ENCODE measurements at regions not wholly inside any gene's neighbourhood (a gene's known extent, or its start where the extent isn't known, plus 50 kb on each side); places are given as distances from the start of the nearest gene placed in this dataset.
"Not testable (repeated sequence)": the region's sequence is repeated elsewhere in the genome, so short reads cannot be mapped to it uniquely, and the experiment has no call there.

DNA sequence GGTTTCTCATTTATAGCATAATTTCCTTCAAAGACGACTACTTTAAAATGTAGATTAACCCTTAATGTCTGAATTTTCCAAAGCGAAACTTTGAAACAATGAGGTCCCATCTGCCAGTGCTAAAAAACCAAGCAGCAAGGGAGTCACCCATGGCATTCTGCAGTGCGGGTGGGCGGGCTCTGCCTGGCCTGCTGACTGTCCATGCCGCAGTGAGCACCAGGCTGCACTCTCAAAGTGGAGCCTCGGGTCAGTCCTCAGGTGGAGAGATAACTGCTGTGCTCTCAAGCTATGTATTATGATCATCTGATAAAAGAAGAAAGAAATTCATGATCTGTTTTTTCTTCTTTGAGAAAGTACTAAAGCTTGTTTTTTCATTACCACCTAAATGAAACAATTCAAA, 581.6 kb downstream of the CETN3 start:
- DNase-seq, result no peak

DNA sequence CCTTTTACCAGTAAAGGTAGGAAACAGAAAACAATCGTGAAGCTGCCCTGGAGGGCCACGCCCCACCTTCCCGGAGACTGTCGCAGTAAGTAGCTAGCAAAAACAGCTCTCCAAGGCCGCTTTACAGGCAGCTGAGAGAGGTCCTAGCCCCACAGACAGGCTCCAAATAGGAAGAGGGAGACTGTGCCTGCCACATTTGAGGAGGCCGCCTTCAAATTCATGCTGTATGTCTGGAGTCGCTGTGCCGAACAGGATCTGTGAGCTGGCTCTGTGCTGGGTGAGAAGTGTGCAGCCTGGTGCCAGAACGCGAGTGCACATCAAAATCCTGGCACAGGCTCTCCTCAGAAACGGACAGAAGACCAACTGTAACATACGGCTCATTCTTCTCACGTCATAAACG, 582.2 kb downstream of the CETN3 start:
- no peak for DNase-seq

DNA sequence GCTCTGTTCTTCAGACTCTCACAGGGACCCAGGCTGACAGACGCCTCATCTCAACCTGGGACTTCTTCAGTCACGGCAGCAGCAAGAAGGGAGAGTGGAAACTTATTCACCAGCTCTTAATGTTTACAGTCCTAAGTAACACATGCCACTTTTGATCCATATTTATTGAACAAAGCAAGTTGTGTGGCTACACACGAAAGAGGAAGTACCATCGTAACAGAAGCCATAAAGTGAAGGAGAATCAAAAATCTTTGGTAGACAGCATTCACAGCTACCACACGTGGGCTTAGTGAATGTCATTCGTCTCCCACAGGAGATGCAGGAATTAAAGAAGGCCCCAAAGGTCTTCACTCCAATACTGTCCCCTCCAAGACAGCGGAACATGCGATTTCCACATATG, 582.6 kb downstream of the CETN3 start:
- no peak for DNase-seq

DNA sequence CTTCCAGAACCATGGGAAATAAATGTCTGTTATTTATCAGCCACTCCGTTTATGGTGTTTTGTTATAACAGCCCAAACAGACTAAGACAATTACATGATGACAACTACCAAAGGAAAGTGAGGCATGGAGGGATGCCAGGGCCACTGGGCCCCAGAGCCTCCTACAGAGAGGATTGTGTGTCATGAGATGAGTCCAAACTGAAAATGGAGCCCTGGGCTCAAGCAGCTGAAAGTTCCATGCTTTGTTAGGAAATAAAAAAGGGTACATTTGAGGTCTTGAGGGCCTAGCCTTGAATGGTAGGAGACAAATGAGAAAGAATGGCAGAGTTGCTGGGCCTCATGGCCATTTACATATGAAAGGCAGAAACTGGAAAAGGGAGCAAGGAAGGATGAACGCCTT, 586.5 kb downstream of the CETN3 start:
- DNase-seq, result no peak

DNA sequence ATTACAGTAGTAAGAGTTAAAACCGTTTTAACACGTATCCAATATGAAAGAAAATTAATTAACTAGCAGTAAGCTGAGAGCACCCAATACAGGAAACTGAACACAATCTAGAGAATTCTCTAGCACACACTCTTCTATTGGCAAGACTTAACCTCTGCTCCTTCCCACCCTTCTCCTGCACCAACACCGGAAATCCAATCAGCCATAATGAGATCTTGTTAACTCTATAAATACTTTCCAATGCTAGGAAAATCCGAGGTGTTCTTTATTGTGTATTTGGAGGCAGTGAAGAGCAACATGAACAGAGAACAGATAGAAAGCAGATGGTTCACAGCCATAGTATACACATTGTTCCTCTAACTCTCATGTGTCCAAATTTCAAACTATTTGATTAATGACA, 591.7 kb downstream of the CETN3 start:
- DNase-seq, result no peak

DNA sequence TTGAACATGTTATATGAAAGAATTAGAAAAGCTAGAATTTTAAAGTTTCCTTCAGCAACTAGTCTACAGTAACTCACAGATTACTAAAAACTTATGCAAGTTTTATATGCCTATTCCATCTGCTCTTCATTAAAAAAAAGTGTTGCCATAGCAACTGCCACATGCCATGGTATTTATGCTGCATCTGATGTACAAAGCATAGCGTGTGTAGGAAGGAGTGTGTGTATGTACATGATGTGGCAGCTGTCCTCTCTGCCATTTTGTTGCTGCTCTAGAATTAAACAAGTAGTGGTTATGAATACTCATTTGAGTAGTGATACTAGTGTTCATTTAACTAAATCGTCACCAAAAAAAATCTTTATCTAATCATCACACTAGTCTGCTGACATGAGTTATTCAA, 593.5 kb downstream of the CETN3 start:
- no peak for DNase-seq

DNA sequence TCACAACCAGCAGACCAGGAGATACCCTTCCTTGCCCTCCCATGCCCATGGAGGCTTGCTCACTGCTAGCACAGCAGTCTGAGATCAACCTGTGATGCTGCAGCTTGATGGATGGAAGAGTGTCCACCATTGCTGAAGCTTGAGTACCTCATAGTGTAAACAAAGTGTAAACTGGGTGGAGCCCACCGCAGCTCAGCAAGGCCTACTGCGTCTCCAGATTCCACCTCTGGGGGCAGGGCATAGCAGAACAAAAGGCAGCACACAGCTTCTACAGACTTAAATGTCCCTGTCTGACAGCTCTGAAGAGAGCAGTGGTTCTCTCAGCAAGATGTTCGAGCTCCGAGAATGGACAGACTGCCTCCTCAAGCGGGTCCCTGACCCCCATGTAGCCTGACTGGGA, 608.8 kb downstream of the CETN3 start:
- DNase-seq, result not testable (repeated sequence)

DNA sequence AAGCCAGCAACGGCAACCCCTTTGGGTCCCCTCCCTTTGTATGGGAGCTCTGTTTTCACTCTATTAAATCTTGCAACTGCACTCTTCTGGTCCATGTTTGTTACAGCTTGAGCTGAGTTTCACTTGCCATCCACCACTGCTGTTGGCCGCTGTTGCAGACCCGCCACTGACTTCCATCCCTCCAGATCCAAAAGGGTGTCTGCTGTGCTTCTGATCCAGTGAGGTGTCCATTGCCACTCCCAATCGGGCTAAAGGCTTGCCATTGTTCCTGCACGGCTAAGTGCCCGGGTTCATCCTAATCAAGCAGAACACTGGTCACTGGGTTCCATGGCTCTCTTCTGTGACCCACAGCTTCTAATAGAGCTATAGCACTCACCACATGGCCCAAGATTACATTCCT, 615.1 kb downstream of the CETN3 start:
- DNase-seq, result not testable (repeated sequence)

DNA sequence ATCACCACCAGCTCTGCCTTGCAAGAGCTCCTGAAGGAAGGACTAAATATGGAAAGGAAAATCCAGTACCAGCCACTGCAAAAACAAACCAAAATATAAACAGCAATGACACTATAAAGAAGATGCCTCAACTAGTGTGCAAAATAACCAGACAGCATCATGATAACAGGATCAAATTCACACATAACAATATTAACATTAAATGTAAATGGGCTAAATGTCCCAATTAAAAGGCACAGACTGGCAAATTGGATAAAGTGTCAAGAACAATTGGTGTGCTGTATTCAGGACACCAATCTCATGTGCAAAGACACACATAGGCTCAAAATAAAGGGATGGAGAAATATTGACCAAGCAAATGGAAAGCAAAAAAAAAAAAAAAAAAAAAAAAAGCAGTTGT, 629.8 kb downstream of the CETN3 start:
- not testable (repeated sequence) for DNase-seq

DNA sequence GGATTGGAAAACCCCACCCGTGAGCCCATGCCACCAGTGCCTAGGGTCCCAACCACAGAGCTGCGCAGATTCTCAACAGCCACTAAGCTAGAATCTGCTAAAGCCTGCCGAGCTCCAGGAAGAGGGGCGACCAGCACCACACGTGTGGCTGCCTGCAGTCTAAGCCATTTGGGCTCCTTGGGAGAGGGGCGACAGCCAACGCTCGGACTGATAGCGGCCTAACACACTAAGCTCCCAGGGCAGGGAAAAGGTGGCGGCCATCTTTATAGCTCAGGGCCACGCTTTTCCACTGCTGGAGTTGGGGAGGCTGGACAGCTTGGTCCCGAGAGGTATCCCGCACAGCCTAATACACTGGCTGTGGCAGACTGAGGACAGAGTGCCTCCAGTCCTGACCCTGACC, 631.8 kb downstream of the CETN3 start:
- DNase-seq, result no peak

DNA sequence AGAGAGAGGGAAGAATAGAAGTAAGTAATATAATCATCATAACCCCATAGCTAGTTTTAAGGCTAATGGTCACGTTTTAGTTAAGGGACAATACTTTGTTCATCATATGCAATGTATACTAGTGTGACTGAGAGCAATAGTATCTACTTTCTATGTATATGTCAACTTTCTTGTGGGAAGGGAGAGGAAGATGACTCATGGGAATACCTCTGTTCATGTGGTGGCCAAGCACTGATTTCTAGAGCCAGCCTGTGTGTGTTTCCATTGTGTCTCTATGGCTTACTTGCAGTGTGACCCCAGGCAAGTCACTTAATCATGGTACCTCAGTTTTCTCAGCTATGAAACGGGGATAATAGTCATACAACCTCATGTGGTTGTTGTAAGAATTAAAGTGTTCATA, 639.6 kb downstream of the CETN3 start:
- DNase-seq, result no peak

DNA sequence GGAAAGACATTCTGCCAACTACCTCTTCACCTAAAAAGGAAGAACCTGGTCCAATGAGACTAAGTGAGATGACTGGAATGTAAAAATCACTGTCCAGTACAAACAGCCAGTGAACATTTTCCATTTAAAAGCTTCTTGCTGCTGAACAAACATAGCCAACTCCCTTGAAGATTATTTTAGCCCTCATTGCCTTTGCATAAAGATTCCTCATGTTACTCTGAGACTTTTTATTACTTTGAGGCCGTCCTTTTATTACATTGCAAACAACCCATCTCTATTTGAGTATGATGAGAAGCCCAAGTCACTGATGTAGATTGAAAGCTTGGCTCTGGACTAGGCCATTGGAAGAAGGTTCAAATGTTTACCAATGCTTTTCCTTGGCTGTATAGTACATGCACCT, 649.8 kb downstream of the CETN3 start:
- no peak for DNase-seq

DNA sequence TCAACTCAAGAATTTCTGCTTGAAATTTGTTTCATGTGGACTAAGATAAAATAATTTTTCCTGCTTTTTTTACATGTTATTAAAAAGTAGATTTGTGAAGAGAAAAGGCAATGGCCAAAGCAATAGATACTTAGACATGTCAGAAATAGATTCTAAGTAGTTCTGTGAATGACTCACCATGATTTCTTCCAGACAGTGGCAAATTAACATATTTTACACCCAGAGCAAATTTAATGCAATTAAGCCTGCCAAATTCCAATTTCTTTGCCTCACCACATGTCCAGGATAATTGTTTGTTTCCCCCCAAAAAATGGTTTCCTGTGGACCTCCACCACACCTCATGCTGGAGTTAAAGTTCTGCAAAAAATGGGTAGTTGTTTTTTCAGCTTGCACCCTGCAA, 651.4 kb downstream of the CETN3 start:
- DNase-seq, result no peak

DNA sequence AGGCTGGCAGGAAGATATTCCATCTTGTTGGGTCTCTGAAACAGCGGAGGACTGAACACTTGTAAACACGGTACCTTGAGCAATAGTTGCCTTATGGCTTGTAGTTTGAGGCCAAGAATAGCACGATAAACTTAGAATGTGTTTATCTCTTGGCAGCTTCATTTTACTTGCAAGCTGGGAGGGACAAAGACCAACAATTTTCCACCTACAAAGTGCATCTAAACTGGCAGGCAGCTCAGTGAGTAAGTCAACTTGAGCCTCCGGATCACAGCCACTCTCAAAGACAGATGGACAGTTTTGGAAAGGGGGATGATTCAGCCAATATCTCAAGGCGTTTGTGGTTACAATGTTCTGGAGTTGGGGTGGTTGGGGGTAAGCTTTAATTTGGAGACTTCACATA, 652.6 kb downstream of the CETN3 start:
- DNase-seq, result no peak

DNA sequence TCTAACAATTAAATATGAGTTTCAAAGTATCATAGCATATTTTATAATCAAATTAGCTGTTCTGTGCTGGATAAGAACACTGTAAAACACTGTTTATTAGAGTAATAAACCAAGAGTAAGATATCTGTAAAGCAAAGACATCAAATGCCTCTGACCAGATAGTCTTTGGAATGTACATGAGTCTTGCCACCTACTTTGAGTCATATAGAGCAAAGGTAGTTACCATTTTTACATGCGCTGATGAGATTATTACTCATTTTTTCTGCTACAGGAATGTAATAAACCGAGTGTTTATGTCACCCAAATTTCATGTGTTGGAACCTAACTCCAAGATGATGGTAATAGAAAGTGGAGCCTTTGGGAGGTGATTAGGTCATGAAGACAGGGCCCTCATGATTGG, 654.5 kb downstream of the CETN3 start:
- DNase-seq, result no peak

DNA sequence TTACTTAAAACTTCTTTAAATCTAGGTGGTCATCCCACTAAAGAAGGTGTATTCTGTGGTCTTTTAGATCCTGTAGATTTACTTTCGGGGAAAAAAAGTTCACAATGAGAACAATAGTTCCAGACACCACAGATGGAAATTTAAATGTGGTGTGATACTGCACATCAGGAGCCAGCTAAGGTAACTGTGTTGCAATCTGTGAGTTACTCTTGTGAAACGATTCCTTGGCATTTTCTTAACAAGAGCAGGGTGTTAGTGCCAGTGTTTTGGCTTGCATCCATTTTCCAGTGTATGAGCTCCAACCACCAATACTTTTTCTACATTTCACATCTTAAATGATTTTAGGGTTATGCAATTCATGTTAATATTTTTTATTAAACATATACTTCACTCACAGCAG, 674.5 kb downstream of the CETN3 start:
- DNase-seq, result no peak

DNA sequence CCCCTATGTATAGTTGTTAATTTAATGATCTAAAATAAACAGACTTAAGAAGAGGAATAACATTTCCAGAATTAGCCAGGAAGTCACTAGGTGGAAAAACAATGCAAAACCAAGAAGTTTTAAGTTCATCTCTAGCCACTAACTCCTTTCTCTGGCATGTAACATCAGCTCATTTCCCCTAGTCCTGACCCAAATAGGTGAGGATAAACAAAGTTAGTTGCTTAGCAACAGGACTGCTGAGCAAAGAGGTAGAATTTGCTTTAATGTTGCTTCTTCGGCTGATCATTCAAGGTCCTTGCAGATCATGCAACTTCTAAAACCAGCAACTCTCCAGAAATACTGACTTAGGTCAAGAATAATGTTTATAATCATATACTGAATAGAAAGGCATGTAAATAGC, 675.8 kb downstream of the CETN3 start:
- DNase-seq, result no peak

DNA sequence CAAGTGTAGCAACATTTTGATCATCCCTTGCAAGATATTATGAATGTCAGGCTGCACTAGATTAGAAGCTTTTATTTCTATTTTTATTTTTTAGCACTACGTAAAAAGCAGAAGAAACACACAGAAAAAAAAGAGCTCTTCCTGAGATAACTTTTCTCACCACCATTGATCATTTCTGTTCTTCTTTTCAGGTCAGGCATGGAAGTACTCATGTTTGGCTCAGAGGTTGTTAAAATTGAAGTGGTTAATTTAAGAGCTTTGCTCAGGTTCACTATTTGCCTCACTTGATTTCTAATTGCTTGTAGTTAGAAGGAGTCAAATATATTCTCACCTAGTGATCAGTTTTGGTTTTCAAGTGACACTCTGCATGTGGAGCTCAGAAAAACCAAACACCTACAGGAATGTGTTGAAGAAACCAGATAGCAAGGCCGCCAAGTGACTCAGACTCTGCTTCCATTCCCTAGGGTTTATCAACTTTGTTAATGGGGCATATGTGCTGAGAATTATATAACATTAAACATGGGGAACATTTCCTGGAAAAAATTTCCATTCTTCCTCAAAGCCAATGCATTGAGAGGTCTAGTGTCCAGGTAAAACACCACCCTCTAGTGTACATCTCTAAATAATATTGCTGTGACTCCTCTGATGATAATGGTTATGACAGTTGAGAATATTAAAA, 679.8 kb downstream of the CETN3 start:
- DNase-seq, result no peak

DNA sequence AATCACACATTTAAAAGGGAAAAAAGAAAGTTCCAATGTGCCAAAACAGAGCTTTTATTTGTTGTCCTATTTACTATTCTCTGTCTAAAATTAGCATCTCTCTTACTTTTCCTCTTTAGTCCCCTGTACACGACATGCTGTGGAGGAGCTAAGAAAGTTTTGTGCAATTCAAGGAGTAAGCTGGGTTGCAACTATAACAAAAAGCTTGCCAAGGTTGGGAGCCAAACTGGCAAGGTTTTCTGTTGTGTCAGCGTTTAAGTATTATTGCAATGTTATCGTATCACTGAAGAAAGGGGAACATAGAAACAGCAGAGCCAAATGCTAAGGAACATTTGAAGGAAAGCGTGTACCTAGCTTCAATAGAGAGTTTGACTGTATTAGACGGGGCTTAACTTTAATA, 680.8 kb downstream of the CETN3 start:
- DNase-seq, result no peak

DNA sequence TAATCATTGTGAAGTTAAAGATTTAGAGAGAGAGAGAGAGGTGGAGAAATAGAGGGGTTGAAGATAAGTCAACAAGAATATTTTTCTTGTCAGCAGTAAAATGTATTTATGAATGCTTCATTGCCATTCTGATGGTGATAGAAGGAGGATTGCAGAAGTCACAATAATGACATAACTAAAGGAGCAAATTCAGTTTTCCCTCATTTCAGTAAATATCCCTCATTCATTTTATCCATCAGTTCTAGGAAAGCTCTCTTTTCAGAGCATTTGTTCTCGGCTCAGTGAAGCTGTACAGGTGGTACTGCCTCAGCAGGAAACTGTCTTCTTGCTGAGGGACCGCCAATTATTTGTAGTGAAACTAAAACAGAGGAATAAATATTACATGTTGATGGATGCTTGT, 681.4 kb downstream of the CETN3 start:
- no peak for DNase-seq

DNA sequence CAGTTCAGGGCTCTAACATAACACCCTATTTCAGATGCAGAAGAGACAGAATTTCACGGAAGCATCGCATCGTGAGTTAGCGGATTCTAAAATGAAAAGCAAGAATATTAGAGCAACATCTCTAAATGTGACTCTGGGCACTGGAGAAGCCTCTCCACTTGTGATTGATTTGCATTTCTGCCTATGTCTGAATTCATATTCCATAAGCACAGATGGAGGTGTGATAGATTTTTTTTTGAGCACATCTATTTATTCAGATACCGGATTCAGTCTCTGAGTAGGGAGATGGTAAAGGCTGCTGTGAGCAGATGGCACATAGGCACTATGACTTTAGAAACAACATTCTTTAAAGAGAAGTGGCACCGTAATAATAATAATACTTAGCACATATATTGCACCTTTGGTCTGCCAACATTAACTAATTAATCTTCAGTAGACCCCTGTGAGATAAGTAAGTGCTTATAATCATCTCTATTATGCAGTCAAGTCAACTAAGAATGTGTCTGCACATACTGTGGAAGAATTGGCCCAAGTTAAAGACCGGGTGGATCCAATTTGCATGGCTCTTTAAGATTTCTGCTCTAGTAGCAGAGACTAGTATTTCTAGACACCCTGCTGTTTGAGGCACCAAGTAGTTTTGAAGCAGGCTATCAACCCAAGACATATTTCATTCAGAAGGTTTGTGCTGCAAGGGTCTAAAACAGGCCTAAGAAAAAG, 685.0 kb downstream of the CETN3 start:
- no peak for DNase-seq

DNA sequence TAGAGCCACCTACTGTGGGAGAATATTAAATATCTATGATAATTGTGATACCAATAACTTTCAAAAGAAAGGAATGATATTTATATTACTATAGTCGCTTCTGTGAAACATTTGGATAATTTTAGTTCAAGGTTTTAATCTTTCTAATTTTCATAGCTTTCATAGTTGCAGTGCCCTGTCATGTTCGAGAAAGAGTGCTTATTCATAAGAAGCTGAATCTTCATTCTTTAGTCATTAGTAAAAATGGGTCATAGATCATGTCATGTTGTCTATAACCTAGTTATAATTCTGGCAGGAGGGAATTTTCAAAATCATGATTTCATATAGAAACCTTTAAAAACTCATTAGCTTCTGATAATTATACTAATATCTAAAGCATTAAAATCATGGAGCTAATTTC, 685.6 kb downstream of the CETN3 start:
- DNase-seq, result no peak

DNA sequence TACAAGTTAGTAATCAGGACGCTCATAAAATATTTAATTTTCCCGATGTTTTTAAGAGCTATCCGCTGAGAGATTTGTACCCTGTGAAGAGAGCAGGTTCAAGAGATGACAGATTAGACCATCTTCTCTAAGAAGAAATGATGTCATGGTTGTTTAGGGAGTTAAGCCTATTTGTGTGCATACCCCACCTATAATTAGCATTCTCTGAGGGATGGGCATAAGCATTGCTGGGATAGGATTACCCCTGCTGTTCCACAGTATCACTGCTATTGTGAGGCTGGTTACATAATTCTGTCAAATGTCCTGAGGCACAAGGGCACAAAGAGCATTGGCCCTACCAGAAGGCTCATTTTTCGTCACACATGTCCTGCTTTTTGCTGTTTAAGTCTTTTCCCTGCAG, 687.0 kb downstream of the CETN3 start:
- DNase-seq, result no peak

DNA sequence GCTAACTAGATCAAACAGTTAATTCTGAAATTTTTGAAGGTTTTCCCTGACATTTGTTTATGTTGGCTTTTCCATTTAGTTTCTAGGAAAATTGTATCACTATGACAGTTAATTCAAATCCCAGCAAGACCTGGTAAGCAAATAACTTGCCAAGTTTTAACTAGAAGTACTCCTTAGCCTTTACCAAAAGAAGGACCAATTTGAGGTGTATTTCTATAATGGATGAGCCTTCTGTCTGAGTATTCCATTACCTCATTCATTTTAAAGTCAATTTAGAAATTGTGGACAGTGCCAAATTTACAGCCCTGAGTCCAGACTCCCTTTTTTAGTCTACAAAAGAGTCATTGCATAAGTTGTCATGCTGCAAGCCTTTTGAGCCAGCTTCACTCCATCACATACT, 687.6 kb downstream of the CETN3 start:
- DNase-seq, result no peak

DNA sequence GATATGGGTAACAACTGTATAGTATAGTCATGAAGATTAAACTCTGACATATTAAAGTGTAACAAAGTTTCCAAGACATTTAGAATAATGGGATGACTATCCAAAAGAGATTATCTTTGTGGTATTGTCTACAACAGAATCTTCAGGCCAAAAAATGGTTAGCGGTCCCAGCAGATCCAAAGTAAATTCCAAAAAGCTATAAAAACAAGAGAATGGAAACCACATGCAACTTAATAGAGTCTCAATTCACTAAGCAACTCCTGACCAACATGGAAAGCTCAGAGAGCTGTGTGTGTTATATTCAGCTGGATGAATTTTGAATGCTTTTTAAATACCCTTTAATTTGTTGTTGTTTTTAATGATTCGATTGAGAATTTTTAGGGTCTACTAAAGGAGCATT, 688.2 kb downstream of the CETN3 start:
- DNase-seq, result no peak
